GM20000 (cell line): ENCODE measurements at regions not wholly inside any gene's neighbourhood (a gene's known extent, or its start where the extent isn't known, plus 50 kb on each side); places are given as distances from the start of the nearest gene placed in this dataset.

Source experiments
- DNase-seq: peaks from one replicate; pipeline ENCODE4 v3.0.0; 2012; ENCODE audit warnings: low spot score
- CTCF ChIP-seq: IDR thresholded peaks from 2 replicates; pipeline ENCODE4 v1.5.1; 2012; ENCODE audit warnings: mild to moderate bottlenecking, control low read depth; ENCODE audit errors: extremely low read depth, missing control alignments

- TF ChIP-seq CTCF, result no peak
- DNase-seq, result no peak
These were observed 430.3 kb upstream of the PDZRN3 start for GRCh38 chr3:74055061-74055460.

GRCh38 chr3:74054566-74054965 is 429.8 kb upstream of the PDZRN3 start:
- no peak for TF ChIP-seq CTCF
- no peak for DNase-seq

- no peak for TF ChIP-seq CTCF
- DNase-seq, result no peak
These were observed 429.3 kb upstream of the PDZRN3 start for GRCh38 chr3:74053970-74054516.

- DNase-seq, result no peak
- TF ChIP-seq CTCF, result no peak
These were observed 424.7 kb upstream of the PDZRN3 start for GRCh38 chr3:74049444-74049843.

- TF ChIP-seq CTCF, result no peak
- DNase-seq, result no peak
These were observed 424.0 kb upstream of the PDZRN3 start for GRCh38 chr3:74048699-74049098.

- no peak for DNase-seq
- no peak for TF ChIP-seq CTCF
These were observed 420.3 kb upstream of the PDZRN3 start for GRCh38 chr3:74045000-74045399.

- no peak for DNase-seq
- TF ChIP-seq CTCF, result no peak
These were observed 416.4 kb upstream of the PDZRN3 start for GRCh38 chr3:74041068-74041675.
